Suppressor macrophage treated with lipopolysaccharide for 1 hour (primary cell): ENCODE measurements at regions not wholly inside any gene's neighbourhood (a gene's known extent, or its start where the extent isn't known, plus 50 kb on each side); places are given as distances from the start of the nearest gene placed in this dataset.

Experiments
- DNase-seq, 3 donors: peaks; one replicate each; pipeline ENCODE4 v3.0.0-alpha.2; 2020 to 2022

GRCh38 chr7:32137059-32137458, 66.9 kb upstream of the PDE1C start:
- no peak for DNase-seq

GRCh38 chr7:32131091-32131490, 60.9 kb upstream of the PDE1C start:
- no peak for DNase-seq

GRCh38 chr7:32126843-32127242, 56.6 kb upstream of the PDE1C start:
- no peak for DNase-seq
